T-helper 2 cell (primary cell): ENCODE measurements at regions not wholly inside any gene's neighbourhood (a gene's known extent, or its start where the extent isn't known, plus 50 kb on each side); places are given as distances from the start of the nearest gene placed in this dataset.
"Not testable (repeated sequence)": the region's sequence is repeated elsewhere in the genome, so short reads cannot be mapped to it uniquely, and the experiment has no call there.

Experiments
- DNase-seq, 5 experiments: peaks; one replicate each; pipeline versions ENCODE4 v3.0.0 to v3.0.0-alpha.2; 2012 to 2022

DNA sequence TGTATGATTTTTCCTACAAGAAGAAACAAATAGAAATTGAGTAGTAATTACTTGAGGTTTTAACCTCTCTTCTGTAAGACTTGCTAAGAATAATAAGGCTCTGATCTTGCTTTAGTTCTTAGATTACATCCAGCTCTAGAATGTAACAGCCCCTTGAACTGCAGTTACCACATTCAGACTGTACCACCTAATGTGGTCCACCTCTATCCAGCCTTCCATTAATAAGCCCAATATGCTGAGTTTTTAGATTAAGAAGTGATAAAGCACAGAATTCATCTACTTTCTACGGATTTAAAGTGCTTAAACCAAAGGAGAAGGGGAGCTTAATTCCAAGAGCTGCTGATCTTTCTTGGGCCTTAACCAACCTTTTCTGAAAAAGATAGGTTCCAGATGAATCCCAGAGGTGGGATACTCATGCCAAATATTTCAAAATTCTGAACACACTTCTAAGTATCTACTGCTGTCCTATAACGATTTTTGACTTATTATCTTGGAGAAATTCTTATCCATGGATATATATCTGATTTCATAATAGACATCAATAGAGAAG is 131.5 kb downstream of the ZNF608 start:
- no peak for DNase-seq

DNA sequence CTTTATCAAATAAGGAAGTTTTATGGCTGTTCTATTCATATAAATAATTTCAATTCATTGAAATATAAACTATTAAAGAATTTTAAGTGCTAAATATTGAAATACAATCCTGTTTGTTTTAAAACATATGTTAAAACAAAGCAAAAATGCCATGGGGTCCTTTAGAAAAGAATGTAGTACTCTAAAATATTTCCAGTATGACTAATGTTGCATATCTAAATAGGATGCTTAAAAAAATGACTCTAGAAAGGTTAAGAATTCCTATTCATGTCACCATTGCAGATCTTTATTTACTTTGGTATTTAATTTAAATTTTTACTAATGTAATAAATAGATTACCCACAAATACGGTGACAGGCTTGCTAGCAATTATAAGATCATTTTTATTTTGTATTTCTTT is 132.3 kb downstream of the ZNF608 start:
- no peak for DNase-seq

DNA sequence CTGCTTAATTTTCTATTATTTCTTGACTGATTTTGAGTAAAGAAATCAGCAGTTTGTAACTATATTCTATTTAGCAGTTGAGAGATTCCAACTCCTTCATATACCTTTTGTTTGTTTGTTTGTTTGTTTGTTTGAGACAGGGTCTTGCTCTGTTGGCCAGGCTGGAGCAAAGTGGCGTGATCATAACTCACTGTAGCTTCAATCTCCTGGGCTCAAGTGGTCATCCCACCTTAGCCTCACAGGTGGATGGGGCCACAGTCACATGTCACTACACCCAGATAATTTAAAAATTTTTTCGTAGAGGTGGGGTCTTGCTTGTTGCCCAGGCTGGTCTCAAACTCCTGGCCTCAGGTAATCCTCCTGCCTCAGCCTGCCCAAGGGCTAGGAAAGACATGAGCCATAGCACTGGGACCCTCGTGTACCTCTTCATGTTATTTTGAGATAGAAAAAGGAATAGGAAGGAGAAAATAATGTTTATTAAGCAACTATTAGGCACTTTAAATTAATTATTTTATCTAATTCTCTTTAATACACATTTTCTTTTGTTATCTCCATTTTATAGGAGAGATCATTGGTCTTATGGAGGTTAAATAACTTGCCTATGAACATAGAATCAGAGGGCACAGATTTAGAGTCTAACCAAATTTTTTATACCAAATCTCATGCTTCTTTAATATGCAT is 133.0 kb downstream of the ZNF608 start:
- DNase-seq, result no peak

DNA sequence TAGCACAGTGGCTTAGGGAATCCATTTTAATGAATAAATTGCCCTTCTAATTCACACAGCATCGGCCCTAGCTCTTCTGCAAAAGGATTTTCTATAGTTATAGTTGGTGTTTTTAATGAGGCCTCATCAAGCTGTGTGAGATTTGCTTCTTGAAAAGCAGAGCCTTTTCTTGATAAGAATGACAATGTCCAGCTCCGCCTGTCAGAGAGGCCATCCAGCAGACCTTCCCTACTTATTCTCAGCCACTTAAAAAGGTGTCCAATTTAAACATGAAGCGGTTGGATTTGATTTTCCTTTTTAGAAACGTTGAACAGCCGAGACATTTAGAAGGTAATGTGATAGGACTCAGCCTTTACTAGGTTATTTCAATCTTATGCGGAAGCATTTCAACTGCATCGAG is 134.4 kb downstream of the ZNF608 start:
- no peak for DNase-seq

DNA sequence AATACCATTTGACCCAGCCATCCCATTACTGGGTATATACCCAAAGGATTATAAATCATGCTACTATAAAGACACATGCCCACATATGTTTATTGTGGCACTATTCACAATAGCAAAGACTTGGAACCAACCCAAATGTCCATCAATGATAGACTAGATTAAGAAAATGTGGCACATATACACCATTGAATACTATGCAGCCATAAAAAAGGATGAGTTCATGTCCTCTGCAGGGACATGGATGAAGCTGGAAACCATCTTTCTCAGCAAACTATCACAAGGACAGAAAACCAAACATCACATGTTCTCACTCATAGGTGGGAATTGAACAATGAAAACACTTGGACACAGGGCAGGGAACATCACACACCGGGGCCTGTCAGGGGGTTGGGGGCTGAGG is 135.2 kb downstream of the ZNF608 start:
- DNase-seq, result not testable (repeated sequence)

DNA sequence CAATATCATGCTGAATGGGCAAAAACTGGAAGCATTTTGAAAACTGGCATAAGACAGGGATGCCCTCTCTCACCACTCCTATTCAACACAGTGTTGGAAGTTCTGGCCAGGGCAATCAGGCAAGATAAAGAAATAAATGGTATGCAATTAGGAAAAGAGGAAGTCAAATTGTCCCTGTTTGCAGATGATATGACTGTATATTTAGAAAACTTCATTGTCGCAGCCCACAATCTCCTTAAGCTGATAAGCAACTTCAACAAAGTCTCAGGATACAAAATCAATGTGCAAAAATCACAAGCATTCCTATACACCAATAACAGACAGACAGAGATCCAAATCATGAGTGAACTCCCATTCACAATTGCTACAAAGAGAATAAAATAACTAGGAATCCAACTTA is 136.8 kb downstream of the ZNF608 start:
- not testable (repeated sequence) for DNase-seq

DNA sequence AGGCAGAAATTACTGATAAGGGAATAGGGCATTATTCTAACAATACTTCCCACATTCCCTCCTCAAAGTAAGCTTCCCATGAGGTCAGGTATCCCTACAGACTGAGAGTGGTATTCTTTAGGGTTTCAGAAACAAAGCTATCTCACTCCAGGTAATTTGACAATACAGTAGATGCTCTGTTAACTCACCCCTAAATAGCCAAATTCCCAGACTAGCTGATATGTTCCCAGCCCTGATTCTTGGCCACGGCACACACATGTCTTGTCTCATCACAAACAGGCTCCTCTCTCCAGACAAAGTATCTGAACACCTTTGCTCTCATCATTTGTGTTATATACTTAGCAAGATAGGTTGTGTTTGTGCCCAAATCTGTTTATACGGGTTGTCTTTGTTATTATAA is 139.9 kb downstream of the ZNF608 start:
- no peak for DNase-seq

DNA sequence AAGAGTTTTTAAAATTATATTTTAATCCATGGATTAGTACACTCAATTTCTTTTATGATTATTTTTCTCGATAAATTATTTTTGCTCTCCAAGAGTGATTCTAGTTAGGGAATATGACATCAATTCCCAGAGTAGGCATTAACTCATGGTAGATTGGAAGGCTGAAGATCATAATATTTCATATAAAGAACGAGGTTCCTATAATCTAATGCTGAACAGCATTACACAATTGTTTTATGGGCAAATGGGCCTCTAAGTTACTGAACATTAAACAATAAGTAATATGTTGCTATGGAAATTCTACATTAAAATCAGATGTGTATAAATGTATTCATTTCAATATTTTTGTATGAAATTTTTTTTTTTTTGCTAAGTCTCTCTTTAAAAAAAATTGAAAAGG is 140.3 kb downstream of the ZNF608 start:
- DNase-seq, result no peak

DNA sequence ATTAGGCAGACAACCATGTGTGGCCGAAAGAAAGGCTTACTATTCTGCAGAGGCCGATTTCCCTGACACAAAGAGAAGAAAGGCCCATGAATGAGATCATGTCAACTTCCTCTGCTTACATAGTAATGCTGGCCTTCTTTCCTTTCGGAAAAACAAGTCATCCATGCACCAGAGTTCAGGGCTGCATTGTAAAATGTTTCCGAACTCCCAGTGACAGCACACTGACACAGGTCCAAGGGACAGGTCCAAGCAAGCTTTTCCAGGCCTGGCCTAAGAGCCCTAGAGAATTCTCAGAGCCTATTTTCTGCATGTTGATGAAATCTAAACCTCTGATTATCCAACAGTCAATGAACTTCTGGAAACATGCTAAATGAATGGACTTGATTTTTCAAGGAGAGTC is 140.9 kb downstream of the ZNF608 start:
- DNase-seq, result no peak

DNA sequence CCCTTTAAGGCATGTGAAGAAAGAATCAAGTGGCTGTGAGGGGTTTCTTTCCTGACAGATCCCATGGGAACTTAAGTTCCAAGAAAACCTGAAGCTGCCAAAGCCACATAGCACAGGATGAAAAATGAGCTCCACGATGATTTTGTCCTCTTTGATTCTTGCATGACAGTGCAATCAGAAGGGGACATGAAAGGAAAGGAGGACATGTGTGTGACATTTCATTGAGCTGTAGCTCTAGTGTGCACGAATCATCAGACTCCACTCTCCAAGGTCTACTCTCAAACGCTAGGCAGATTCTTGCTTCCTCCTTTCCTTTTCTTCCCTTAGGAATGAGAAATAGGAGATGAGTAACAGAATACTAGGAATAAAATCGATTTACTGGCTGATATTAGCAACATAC is 142.0 kb downstream of the ZNF608 start:
- no peak for DNase-seq

DNA sequence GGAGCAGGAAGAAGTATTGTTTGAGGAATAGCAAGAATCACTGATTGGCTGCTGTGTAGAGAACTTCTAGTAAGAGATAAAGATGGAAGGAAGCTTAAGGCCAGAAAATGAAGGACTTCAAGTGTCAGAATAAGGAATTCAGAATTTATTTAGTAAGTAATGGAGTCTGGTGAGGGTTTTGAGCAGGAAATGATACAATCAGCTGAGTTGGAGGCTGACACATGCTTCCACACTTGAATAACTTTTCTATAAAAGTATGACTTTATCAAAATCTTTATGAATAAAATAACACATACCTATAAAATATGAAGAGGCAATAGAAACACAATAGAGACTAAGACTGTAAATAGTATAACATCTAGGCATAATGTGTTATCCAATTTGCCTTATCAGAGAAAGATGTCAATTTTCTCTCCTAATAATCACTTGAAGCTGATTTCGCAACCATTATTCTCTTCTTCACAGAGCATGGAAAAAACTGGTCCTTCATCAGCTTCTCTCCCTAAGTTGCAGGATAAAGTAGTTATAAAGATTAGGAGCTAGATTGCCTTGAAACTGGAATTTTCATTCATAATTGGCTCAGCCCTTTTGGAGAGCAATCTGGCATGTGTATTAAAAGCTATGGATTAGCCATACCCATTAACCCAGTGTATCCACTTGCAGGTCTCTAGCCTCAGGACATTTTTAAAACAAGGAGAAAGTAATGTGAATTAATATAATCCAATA is 143.4 kb downstream of the ZNF608 start:
- no peak for DNase-seq

DNA sequence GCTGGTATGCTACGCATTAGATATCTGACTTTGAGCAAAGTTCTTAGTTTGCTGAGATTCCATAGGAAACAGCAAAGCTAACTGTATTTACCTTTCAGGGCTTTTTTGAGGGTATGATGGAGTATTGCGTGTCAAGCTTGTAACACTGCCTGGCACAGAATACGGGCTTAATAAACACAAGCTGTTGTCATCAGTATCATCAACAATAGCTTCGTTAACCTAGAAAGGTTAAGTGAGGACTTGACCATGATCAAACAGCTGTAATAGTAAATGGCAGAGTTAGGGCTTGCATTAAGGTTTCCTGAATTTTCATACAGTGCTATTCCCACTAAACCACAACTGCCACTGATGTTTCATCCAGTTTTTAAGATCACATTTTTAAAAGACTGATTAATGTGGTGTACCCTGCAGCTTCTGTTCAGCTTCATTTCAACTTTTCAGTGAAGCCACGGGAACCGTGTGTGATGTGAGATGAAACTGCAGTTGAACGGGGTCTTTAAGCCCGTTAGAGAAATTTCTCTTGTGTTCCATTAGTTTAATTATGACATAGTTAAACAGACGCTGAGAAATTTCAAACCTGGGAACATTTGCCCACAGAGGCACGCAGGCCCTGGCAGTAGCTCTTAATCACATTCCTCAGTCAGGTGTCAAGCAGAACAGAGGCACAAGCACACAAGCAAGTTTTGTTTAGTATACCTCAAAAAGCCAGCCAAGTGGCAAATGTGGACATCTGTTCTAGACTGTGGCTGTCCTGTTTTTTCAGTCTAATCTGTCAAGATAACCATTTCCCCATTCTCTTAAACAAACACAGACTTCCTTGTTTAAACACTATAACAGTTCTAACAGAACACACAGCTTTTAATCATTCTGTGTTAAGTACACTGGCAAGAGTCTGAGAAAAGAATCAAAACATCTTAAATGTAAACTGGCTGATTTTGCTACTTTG is 147.1 kb downstream of the ZNF608 start:
- DNase-seq, result no peak

DNA sequence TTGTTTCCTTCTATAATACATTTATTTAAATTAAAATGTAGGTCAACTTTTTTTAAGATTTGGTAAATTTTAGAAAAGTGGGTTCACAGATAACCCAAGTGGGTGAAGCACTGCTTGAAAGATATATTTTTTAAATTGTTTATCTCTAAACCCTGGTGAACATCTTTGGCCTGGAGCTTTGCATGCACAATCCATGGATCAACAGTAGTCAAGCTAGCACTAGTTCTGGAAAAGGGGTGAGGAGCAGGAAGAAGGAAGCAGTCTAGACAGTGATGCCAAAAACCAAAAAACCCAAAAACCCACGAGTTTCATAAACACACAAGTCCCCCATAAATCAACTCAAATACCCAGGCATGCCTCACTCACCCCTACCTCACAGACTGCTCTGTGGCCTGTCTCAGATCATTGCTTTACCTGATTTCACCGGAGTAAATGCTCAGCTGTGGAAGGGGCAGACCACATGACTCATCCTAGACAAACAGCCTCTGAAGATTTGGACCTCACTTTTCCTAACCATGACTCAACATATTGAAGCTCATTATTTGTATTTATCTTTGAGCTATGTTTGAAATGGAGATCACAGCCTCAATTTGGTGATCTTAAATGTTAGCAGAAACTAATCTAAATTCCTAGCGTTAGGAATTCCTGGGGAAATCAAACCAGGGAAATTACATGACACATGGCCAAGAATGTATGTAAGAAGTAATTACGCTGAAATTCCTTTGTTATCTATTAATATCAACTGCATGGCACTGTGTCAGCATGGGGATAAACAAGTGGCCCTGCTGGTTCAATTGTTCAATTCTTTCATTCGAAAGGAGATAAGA is 149.6 kb downstream of the ZNF608 start:
- peak in 1 of 5 experiments; percentile 5 for DNase-seq

DNA sequence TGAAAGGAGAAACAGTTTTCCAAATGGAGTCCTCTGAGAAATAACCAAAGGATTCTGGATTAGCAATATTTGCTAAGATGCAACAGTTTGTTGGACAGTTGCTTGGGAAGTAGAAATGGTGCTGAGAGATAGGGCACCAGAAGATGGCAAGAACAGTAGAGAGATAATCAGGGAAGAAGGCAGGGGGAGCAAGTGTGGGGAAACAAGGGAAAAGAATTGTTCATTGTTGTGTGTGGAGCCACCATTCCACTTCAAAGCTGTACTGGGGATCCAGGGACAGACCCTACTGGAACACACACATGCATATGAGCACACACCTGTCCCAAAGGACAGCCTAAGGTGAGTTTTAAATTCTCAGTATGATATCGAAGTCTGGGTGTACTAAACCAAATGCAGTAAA is 152.5 kb downstream of the ZNF608 start:
- no peak for DNase-seq

DNA sequence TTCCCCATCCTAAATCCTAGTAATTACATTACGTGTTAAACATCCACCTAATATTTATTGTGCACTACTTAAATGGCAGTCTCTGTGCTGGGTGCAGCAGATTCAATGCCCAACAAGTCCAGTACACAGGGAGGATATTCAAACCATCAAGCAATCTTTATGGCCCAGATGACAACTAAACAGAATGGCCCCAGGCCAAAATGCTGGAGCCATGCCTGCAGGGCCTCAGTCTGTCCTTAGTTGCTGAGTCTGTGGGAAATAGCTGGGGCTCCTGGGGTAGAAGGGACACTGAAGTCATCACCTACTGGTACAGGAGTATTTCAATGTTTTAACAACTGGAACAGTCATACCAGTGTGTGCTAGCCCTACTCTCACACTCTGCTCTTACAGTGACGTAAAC is 153.5 kb downstream of the ZNF608 start:
- no peak for DNase-seq

DNA sequence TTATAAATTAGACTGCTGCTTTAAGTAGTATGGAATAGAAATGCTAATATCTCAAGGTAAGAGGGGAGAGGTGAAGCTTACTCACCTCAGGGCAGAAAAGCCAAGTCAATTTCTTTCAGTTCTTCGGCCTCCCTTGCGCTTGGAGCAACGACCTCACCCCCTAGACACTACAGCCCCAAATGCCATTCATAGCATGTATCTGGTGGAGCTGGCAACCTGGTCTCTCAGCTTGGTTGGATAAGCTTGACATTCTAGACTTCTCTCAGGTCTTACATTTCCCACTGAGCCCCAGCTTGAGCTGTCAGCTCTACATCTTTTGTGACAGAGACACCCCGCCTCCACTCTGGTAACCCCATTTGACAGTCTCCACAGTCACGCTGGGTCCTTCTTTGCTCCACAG is 154.9 kb downstream of the ZNF608 start:
- DNase-seq, result no peak

DNA sequence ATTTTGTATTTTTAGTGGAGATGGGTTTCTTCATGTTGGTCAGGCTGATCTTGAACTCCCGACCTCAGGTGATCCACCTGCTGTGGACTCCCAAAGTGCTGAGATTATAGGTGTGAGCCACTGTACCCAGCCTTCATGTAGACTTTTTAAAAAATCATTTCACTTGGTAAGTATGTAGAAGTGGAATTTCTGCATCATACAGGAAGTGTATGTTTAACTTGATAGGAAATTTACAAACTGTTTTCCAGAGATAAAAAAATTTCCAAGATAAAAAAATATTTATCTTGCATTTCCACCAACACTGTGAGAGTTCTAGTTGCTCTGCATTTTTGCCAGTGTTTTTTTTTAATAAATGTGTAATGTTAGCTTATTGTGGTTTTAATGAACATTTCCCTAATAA is 155.8 kb downstream of the ZNF608 start:
- no peak for DNase-seq

DNA sequence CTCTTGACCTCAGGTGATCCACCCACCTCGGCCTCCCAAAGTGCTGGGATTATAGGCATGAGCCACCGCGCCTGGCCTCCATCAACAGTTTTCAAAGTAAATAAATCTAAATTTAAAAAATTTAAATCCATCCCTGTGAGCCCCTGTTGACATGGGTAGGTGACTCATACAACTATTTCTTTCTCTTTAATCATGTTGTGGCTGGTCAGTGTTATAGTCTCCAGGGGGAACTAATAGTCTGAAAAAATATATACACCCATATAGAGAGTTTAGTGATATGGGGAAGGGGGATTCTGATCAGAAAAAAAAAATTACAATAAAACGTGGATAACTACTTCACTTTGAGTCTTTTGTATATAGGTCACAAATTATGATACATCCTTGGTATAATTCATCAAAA is 159.2 kb downstream of the ZNF608 start:
- DNase-seq, result no peak

DNA sequence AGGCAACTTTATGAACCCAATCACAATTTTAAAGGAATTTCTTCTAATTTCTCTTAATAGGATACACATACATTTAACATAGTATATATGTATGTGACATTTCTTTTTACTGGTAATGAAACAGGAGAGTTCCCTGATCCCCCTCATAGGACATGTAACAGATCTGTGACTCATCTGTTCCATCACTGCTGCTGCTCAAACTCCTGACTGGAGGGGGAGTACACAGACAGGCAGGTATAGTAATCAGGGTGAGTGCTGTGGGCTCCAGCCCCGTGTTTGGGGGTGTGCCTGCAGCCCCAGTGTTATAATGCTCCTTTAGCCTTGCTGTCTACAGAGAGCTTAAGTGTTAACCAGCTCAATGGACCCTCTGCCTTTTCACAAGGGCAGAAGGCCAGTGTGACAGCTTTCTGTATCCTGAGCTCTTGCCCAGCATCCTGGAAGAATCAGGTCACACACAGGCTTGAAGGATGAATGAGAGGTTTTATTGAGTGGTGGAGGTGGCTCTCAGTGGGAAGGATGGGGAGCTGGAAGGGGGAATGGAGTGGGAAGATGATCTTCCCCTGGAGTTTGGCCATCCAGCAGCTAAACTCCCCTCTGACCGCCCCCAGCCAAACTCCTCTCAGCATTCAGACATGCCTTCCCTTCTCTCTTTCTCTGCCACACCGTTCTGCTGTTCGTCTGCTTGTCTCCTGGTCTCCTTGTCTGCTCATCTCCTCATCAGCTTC is 161.3 kb downstream of the ZNF608 start:
- DNase-seq, result peak in 1 of 5 experiments; percentile 23

DNA sequence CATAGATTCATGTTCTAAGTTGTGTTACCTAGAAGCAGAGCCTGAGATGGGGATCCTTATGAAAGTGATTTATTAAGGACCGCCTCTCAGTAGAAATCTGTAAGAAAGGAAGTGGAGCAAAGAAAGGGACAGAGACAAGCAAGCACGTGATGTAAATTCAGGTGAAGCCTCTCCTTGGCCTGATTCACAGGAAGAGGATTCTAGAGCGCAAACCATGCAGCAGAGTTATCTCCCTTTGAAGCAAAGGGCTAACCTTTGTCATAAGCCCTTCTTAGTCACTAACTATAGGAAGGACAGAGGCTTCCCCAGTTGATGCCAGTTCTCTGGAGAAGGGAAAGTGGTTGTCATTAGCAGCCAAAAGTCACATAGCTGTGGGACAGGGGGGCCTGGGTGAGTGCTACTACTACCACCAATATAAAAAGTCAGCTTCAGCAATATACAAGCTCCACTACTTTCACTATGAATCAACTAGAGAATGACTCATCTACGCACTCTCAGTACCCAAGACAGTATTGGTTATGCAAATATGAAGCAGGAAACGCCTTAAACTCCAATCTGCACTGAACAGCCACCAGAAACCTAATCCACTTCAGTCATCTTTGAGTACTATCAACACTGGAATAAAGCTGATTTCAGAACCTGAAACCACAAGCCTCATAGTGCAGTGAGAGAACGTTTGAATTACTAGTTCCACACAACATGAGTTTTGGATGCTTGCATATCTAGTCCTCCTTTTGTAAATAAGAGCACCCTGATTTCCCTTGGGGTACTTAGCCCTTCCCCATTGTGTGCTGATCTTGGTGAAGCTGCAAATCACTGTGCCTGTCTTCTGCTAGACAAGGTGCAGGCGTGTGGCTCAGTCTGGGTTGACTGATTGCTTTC is 162.7 kb downstream of the ZNF608 start:
- DNase-seq, result peak in 1 of 5 experiments; percentile 95

DNA sequence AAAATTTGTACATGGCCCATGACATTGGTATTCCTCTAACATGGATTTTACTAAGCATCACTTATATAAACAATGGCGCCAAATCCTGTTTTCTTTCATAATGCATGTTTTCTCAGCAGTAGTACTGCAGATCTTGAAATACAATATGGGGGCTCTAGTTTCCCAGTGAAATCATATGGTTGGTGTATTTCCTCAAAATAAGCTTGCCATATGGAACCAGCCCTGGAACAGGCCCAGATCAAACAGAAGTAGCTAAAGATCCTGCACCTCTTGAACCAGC is 163.9 kb downstream of the ZNF608 start:
- no peak for DNase-seq
